Muscle of arm (tissue), 1 donor: ENCODE measurements at regions not wholly inside any gene's neighbourhood (a gene's known extent, or its start where the extent isn't known, plus 50 kb on each side); places are given as distances from the start of the nearest gene placed in this dataset.
"Not testable (repeated sequence)": the region's sequence is repeated elsewhere in the genome, so short reads cannot be mapped to it uniquely, and the experiment has no call there.

Experiments used
- DNase-seq: peaks from one replicate; pipeline ENCODE4 v3.0.0-alpha.2; 2013

- no peak for DNase-seq
These were observed 58.5 kb downstream of the TEX13C start for GRCh38 chrX:125378205-125378604.

- no peak for DNase-seq
These were observed 59.1 kb downstream of the TEX13C start for GRCh38 chrX:125378770-125379169.

DNA sequence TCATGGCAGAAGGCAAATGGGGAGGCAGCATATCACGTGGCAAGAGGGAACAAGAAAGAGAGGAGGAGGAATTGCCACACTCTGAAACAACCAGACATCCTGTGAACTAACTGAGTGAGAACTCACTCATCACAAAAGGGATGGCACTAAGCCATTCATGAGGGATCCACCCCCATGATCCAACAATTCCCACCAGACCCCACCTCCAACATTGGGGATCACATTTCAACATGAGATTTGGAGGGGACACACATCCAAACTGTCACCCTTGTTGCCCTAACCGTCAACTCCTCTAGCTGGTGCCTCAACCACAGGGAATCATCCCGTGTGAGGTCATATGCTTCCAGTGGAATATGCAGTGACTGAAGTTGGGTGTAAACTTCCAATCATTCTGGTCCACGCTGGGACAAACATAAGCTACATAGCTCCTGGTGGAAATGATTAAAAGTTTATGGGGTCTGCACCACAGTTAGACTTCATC lies 62.5 kb downstream of the TEX13C start:
- no peak for DNase-seq

GRCh38 chrX:125382889-125383288 lies 63.2 kb downstream of the TEX13C start:
- DNase-seq, result no peak

- no peak for DNase-seq
These were observed 65.2 kb downstream of the TEX13C start for GRCh38 chrX:125384867-125385266.

DNA sequence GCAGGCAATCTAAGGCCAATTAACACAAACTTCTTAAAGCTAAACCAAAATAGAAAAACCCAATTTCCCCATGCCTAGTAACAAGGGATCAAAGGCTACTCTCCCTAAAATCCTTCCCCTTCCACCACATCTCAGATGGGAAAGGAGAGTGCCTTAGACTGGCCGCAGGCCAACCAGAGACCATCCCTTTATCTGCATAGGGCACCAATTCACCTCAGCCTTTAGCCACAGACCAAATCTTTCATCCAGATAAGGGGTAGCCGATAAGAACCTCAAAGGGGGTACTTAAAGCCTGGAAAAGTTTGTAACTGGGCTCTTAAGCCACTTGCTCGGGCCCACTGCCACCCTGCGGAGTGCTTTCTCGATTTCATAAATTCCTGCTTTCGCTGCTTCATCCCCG lies 68.3 kb downstream of the TEX13C start:
- DNase-seq, result no peak

DNA sequence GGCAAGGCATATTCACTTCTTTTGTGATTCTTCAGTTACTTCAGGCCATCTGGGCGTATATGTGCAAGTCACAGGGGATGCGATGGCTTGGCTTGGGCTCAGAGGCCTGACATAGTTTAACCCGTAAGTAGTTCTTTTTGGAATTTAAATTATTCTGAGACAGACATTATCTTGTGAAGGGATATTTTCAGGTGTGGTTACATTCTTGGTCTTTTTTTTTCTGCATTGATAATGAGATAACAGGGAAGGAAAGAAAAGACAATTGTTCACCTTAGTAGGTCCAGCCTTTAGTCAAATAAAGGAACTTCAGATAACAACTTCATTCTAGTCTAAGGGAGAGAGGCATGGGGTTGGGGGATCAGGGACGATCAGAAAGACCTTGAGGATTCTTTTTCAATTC lies 74.8 kb downstream of the TEX13C start:
- no peak for DNase-seq

- DNase-seq, result no peak
These were observed 76.0 kb downstream of the TEX13C start for GRCh38 chrX:125395626-125396025.

- no peak for DNase-seq
These were observed 79.3 kb downstream of the TEX13C start for GRCh38 chrX:125398959-125399440.

DNA sequence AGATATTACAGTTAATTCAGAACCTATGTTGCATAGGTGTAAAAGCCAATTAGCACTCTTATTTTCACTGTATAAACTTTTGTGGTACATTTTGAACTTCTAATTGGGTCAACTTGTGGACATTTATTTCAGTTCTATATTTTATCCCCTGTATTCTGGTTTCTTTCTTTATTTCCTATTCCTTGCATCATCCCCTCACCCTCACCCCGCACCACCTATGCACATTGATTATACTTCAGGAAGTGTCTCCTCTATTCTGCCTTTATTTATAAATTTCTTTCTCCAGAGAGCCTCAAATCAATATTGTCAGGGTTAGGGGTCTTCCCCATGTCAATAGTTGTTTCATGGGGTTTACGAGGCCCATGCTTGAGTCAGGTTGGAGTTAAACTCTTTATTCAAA lies 83.1 kb downstream of the TEX13C start:
- no peak for DNase-seq

GRCh38 chrX:125404667-125405160 lies 85.0 kb downstream of the TEX13C start:
- DNase-seq, result no peak

- DNase-seq, result no peak
These were observed 85.7 kb downstream of the TEX13C start for GRCh38 chrX:125405339-125405738.

DNA sequence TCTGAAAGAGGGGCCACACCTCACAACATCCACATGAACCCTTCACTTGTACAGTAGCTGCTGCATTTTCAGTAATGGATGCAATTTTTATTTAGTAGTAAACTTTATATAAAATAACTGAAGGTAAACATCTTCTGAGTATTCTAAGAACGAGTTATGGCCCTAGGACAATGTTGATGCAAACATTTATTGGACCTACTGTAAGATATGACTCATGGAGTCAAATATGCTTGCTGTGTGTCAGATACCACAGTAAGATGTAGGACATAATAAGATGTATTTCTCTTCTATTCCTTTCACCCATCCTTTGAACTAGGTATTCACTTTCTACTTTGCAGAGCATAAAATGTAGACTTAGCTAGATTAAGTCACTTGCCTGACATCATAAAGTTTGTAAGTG lies 87.6 kb downstream of the TEX13C start:
- no peak for DNase-seq

- no peak for DNase-seq
These were observed 101.1 kb downstream of the TEX13C start for GRCh38 chrX:125420809-125421208.

- DNase-seq, result no peak
These were observed 103.3 kb downstream of the TEX13C start for GRCh38 chrX:125422986-125423385.

DNA sequence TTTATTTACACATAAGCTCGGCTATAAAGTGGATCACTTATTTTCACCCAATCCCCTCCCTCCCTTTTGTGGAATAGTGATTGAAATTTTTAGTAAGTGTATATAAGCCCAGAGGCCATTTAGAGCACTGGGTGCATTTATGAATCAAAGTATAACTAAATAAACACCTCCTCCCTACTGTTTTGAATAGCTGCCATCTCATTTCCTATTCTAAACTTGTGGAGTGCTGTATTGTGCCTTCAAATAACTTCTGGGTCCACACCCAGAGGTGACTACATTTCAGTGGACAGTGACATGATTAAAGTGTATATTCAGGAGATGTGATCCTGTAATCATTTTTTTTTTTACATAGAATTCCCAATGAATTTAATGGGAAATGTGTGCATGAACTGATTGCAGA lies 104.9 kb downstream of the TEX13C start:
- DNase-seq, result no peak

- peak; percentile 0 for DNase-seq
These were observed 117.2 kb downstream of the TEX13C start for GRCh38 chrX:125436855-125437254.

DNA sequence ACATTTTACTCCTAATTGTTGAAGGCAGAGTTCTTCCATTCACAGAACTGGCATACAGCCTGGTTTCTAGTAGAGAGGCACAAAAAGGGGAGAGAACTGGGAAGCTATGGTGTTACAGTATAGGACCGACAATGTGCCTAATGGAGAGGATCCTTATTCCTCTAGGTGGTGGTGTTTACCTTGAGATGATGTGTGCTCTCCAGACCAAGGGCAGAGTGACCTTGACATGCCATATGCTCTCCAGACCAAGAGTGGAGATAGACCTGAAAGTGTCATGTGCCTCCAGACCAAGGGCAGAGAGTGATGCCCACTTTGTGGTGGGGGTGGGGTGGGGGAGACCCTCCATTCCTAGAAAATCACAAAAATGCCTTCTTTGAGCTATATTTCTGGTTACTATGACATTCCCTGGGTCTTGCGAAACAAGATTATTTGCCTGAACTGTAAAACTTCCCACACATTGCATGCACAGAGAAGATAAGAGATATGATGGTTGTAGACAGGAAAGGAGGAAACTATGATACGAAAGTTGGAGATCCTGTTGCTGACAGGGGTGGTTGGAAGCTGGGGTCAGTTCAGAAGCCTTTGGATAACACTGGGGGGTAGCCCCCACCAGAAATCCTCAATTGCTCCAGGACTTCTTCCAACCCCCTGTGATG lies 119.7 kb downstream of the TEX13C start:
- DNase-seq, result no peak

- DNase-seq, result no peak
These were observed 125.0 kb downstream of the TEX13C start for GRCh38 chrX:125444659-125445058.

- no peak for DNase-seq
These were observed 155.8 kb downstream of the TEX13C start for GRCh38 chrX:125475482-125475881.

GRCh38 chrX:125492439-125492838 lies 172.8 kb downstream of the TEX13C start:
- DNase-seq, result no peak

DNA sequence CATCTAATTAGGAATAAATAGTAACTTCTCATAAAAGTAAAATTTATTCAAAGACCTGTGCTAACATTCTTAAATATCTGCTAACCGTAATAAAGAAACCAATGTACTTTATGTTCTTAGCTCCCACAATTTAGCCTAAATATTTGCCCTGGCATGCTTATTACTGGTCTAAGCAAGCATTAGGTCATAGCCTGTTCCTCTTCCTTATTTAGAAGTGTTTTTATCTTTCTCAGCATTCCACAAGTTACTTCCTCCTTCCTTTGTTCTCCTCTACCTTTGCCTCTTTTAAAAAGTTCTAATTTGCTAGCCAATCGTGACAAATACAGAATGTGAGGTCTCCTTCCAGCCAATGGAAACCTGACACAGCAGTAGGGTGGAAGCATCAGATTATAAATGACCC lies 173.3 kb downstream of the TEX13C start:
- not testable (repeated sequence) for DNase-seq

DNA sequence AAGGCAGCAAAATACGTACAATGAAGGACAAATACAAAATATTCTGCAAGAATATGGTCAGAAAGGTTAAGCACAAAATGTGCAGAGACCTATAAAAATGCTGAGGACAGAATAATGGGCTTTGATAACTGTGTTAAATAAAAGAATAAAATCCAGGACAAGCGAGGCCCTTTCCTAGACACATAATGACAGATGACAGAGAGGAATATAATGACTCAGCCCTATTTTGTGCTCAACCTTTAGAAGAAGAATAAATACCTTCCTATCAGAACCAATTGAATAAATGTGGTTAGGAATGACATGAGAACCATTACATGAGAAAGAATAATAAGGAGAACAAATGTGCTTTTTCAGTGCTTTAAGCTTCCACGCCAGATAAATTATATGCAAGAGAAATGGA lies 178.0 kb downstream of the TEX13C start:
- no peak for DNase-seq

GRCh38 chrX:125503769-125504168 lies 184.1 kb downstream of the TEX13C start:
- DNase-seq, result no peak
